HUES48 (cell line): ENCODE measurements at regions not wholly inside any gene's neighbourhood (a gene's known extent, or its start where the extent isn't known, plus 50 kb on each side); places are given as distances from the start of the nearest gene placed in this dataset.
"Not testable (repeated sequence)": the region's sequence is repeated elsewhere in the genome, so short reads cannot be mapped to it uniquely, and the experiment has no call there.

Experiments
- H3K27ac ChIP-seq: one replicate; pipeline ENCODE4 v1.7.0; 2013; ENCODE audit warnings: low read depth, low read length, inconsistent platforms
- H3K27me3 ChIP-seq: 2 replicates; pipeline ENCODE4 v1.6.1; 2013; ENCODE audit warnings: mild to moderate bottlenecking, low read length; ENCODE audit not compliant: control insufficient read depth, insufficient read depth
- H3K36me3 ChIP-seq: 2 replicates; pipeline ENCODE4 v1.6.1; 2013; ENCODE audit warnings: low read length; ENCODE audit not compliant: control insufficient read depth, insufficient read depth
- H3K4me1 ChIP-seq: 2 replicates; pipeline ENCODE4 v1.6.1; 2013; ENCODE audit warnings: mild to moderate bottlenecking, low read length; ENCODE audit not compliant: control insufficient read depth, insufficient read depth
- H3K4me3 ChIP-seq: 2 replicates; pipeline ENCODE4 v1.5.1; 2013; ENCODE audit warnings: mild to moderate bottlenecking, low read depth, low read length
- H3K9ac ChIP-seq: 2 replicates; pipeline ENCODE4 v1.6.1; 2013; ENCODE audit warnings: mild to moderate bottlenecking, low read depth, low read length, moderate library complexity
- H3K9me3 ChIP-seq: 2 replicates; pipeline ENCODE4 v1.6.1; 2013; ENCODE audit warnings: low read length; ENCODE audit not compliant: control insufficient read depth, insufficient read depth

DNA sequence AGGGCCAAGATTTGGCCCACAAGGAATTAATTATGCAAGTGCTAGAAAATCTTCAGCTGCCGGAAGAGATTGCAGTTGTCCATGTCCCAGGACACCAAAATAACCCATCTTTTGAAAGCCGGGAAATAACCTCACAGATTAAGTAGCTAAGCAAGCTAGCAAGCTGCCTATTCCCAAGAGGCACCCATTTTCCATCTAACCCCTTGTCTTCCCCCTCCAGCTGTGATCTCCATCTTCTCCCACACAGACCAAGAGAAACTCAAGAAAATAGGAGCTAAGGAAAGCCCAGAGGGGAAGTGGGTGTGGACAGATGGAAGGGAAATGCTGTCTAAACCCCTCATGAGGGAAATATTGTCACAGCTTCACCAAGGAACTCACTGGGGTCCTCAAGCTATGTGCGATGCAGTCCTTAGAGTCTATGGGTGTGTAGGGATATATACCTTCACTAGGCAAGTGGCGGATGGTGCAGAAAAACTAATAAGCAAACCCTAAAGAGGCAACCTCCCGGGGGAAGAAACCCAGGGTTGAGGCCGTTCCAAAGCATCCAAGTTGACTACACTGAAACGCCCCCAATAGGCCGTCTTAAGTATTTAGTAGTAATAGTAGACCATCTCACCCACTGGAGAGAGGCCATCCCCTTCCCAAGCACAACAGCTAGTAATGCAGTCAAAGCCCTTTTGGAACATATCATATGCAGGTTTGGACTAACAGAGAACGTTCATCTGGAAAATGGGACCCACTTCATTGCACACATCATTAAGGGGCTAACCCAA lies 64.3 kb upstream of the PRSS16 start:
- H3K9me3 ChIP-seq = no peaks in the 10 kb centered on the region
- no peak overlapping the region for H3K27ac ChIP-seq
- H3K9ac ChIP-seq = no peak overlapping the region
- no peaks in the 10 kb centered on the region for H3K36me3 ChIP-seq
- H3K4me1 ChIP-seq = no peaks in the 10 kb centered on the region
- H3K27me3 ChIP-seq = peaks cover 7% of the 10 kb centered on the region; the same call in 1 of the 2 replicates
- no peak overlapping the region for H3K4me3 ChIP-seq

DNA sequence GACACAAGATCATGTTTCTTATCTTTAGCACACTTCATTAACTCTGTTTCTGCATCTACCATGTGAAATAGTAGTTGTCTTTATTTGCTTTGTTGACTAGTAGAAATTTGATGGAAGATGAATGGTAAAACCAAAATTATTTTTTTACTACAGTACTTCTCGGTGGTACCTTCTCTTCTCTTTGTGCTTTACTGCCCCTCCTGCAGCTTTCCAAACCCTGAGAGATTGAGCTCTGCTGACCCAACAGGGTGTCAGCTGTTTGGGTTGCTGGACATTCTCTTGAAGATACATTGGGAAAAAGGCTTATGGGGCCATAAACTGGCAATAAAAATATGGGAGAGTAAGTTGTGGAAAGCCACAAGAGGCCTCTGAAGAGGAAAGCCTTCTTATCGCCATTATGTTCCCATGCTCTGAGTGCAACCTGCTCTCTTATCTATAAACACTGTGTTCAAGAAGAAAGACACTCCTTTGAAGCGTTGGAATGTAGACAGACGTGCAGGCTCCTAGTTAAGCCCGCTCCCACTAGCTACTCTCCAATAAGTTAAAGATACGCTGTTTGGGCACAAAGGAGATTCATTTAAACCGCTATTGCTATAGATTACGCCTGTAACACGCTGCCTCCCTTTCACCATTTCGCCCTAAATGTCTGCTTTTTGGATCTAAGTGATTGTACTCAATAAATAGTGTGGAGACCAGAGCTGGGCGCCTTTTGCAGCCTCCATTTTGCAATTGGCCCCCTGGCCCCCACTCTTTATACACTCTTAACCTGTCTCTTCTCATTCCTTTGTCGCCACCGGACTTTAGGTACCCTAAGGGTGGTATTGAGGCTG lies 60.1 kb upstream of the PRSS16 start:
- Histone ChIP-seq H3K9ac (peak overlapping the region; percentile 75), H3K4me3 (peak overlapping the region; percentile 80), H3K36me3 (no peaks in the 10 kb centered on the region), H3K9me3 (no peaks in the 10 kb centered on the region), H3K27me3 (peaks cover 7% of the 10 kb centered on the region; the same call in 1 of the 2 replicates), H3K4me1 (peaks cover 9% of the 10 kb centered on the region; the same call in 1 of the 2 replicates), H3K27ac (no peak overlapping the region)

DNA sequence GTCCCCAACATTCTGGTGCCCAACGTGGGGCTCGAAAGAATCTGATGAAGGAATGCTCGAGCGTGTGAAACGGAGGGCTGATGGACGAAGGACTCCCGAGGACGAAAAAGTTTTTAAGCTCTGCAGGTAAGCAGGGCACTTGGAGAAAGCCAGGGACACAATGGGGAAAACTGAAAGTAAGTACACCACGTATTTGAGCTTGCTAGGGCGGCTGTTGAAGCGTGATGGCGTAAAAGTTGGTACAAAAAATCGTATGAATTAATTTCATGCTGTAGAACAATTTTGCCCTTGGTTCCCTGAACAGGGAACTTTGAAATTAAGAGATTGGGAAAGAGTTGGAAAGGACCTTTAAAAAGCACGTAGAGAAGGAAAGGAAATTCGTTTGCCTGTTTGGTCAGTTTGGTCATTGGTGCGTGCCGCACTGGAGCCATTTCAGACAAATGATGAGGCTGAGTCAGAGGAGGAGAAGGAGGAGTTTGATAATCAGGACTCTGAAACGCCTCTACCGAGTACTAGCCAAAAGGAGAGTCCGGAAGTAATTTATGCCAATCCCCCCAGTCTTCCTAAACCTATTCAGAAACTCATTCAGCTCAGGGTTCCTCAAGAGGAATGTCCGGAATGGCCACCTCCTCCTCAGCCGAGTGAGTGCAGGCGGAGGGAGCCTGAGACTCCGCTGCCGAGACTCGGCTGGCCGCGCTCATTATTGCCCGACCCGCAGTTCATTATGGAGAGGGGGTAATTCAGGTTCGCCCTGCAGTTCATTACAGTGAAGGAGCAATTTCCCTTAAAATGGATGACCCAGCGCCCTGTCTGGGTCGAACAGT lies 59.2 kb upstream of the PRSS16 start:
- H3K9me3 ChIP-seq = no peaks in the 10 kb centered on the region
- H3K4me1 ChIP-seq = peaks cover 9% of the 10 kb centered on the region; the same call in 1 of the 2 replicates
- peak overlapping the region; percentile 80 for H3K4me3 ChIP-seq
- H3K9ac ChIP-seq = peak overlapping the region; percentile 75
- H3K27ac ChIP-seq = peak overlapping the region; percentile 65
- no peaks in the 10 kb centered on the region for H3K36me3 ChIP-seq
- peaks cover 7% of the 10 kb centered on the region; the same call in 1 of the 2 replicates for H3K27me3 ChIP-seq

DNA sequence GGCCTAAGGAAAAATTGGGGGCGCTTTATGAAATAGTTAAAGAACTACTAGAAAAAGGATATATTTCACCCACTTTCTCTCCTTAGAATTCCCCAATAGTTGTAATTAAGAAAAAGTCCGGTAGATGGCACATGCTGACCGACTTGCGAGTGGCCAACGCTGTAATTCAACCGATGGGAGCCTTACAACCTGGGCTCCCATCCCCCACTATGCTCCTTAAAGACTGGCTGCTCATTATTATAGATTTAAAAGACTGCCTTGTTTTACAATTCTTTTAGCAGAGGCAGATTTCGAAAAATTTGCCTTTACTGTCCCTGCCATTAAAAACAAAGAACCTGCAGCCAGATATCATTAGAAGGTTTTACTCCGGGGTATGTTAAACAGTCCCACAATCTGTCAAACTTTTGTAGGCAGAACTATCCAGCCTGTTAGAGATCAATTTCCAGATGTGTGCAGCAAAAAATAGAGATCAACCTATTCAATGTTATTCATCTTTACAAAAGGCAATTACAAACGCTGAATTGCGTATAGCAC lies 58.5 kb upstream of the PRSS16 start:
- Histone ChIP-seq H3K4me3 (peak overlapping the region; percentile 80), H3K9ac (peak overlapping the region; percentile 75), H3K4me1 (peaks cover 9% of the 10 kb centered on the region; the same call in 1 of the 2 replicates), H3K27me3 (peaks cover 7% of the 10 kb centered on the region; the same call in 1 of the 2 replicates), H3K9me3 (no peaks in the 10 kb centered on the region), H3K27ac (peak overlapping the region; percentile 65), H3K36me3 (no peaks in the 10 kb centered on the region)

DNA sequence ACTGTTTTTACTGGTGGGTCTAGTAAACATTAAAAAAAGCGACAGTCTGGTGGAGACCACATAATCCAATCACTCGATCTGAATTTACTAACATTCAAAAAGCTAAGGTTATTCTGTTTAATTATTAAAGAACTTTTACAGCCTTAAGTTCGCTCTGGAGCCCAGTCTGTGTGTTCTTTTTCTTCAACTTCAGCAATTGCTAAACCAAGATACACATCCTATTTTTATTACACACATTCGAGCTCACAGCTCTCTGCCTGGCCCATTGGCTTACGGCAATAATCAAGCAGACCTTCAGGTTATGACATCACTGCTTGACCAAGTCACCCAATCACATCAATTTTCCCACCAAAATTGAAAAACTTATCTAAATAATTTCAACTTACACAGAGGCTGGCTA lies 57.4 kb upstream of the PRSS16 start:
- H3K27ac ChIP-seq = no peak overlapping the region
- no peaks in the 10 kb centered on the region for H3K36me3 ChIP-seq
- H3K9ac ChIP-seq = no peak overlapping the region
- H3K4me3 ChIP-seq = no peak overlapping the region
- peaks cover 9% of the 10 kb centered on the region; the same call in 1 of the 2 replicates for H3K4me1 ChIP-seq
- H3K9me3 ChIP-seq = no peaks in the 10 kb centered on the region
- H3K27me3 ChIP-seq = peaks cover 7% of the 10 kb centered on the region; the same call in 1 of the 2 replicates

DNA sequence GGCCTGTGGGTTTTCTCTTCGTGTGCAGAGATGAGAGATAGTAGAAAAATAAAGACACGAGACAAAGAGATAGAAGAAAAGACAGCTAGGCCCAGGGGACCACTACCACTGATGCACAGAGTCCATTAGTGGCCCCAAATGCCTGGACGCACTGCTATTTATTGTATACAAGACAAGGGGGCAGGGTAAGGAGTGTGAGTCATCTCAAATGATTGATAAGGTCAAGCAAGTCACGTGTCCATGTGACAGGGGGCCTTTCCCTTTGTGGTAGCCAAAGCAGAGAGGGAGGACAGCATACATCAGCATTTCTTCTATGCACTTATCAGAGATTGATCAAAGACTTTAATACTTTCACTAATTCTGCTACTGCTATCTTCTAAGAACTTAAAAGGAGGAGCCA lies 53.0 kb upstream of the PRSS16 start:
- not testable (repeated sequence) for H3K9me3 ChIP-seq, H3K27me3 ChIP-seq, H3K27ac ChIP-seq, H3K4me1 ChIP-seq, H3K9ac ChIP-seq, H3K36me3 ChIP-seq, H3K4me3 ChIP-seq

DNA sequence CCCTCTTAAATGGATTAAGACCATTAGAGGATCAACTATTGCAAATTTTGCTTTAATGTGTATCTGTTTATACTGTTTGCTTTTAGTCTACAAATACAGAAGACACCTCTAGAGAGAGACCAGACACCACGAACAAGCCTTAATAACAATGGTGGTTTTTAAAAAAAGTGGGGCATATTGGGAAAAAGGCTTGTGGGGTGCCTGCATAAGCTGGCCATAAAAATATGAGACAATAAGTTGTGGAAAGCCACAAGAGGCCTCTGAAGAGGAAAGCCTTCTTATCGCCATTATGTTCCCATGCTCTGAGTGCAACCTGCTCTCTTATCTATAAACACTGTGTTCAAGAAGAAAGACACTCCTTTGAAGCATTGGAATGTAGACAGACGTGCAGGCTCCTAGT lies 52.0 kb upstream of the PRSS16 start:
- not testable (repeated sequence) for H3K9ac ChIP-seq, H3K9me3 ChIP-seq, H3K4me1 ChIP-seq, H3K27ac ChIP-seq, H3K36me3 ChIP-seq, H3K4me3 ChIP-seq, H3K27me3 ChIP-seq
